AG09319 (cell line): ENCODE measurements at regions not wholly inside any gene's neighbourhood (a gene's known extent, or its start where the extent isn't known, plus 50 kb on each side); places are given as distances from the start of the nearest gene placed in this dataset.
"Not testable (repeated sequence)": the region's sequence is repeated elsewhere in the genome, so short reads cannot be mapped to it uniquely, and the experiment has no call there.

Source experiments
- DNase-seq: peaks from one replicate; pipeline ENCODE4 v3.0.0-alpha.2; 2010; ENCODE audit warnings: low read depth; ENCODE audit errors: extremely low read depth
- TF ChIP-seq, protein P1 (sequence below): IDR thresholded peaks from 2 replicates; pipeline ENCODE4 v1.5.1; 2011; ENCODE audit warnings: low read depth, mild to moderate bottlenecking, inconsistent platforms, low read length, moderate library complexity

DNA sequence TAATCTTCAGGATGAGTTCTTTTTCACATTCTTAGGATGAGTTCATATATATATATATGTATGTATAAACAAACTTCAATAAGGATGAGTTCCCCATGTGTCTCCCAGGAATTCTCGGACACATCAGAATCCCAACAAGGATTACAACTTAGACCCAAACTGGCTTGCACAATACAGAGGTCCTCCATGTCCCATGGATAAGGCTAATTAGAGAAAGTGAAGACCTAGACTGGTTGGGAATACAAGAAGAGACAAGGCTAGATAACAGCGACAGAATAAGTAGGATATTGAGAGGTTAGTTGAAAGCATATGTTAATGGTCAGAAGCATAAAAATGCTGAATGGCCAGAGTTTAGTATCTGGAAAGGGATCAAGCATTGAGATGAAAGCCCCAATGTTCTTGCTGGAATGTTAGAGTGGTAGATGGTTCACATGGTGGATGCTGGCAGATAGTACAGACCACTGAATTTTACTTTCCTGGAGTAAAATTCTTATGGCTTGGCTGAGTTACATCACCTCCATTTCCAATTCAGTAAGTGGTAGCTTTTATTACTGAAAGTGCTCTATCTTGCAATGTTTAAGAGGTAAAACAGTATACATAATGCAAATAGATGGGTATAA, 154.9 kb upstream of the EPHA4 start:
- TF ChIP-seq, protein P1, sequence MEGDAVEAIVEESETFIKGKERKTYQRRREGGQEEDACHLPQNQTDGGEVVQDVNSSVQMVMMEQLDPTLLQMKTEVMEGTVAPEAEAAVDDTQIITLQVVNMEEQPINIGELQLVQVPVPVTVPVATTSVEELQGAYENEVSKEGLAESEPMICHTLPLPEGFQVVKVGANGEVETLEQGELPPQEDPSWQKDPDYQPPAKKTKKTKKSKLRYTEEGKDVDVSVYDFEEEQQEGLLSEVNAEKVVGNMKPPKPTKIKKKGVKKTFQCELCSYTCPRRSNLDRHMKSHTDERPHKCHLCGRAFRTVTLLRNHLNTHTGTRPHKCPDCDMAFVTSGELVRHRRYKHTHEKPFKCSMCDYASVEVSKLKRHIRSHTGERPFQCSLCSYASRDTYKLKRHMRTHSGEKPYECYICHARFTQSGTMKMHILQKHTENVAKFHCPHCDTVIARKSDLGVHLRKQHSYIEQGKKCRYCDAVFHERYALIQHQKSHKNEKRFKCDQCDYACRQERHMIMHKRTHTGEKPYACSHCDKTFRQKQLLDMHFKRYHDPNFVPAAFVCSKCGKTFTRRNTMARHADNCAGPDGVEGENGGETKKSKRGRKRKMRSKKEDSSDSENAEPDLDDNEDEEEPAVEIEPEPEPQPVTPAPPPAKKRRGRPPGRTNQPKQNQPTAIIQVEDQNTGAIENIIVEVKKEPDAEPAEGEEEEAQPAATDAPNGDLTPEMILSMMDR, result no peak
- no peak for DNase-seq

DNA sequence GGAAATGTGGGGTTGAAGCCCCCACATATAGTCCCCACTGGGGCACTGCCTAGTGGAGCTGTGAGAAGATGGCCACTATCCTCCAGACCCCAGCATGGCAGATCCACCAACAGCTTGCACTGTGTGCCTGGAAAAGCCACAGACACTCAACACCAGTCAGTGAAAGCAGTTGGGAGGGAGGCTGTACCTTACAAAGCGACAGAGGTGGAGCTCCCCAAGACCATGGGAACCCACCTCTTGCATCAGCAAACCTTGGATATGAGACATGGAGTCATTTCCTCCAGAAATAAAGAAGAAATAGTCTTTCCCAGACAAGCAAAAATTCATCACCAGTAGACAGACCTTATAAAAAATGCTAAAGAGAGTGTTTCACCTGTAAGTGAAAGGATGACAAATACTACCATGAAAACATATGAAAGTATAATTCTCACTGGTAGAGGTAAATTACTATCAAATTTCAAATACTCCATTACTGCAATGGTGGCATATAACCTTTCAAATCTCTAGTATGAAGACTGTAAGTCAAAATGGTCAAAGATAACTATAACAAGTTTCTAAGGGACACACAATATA, 152.6 kb upstream of the EPHA4 start:
- no peak for DNase-seq
- TF ChIP-seq, protein P1, result no peak

DNA sequence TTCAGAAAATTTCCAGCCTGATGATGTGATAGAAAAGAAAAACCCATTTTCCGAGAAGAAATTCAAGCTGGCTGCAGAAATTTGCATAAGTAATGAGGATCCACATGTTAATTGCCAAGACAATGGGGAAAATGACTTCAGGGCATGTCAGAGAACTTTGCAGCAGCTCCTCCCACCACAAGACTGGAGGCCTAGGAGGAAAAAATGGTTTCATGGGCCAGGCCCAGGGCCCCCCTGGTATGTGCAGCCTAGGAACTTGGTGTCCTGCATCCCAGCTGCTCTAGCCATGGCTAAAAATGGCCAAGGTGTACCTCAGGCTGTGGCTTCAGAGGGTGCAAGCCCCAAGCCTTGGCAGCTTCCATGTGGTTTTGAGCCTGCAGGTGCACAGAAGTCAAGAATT, 152.0 kb upstream of the EPHA4 start:
- not testable (repeated sequence) for DNase-seq

DNA sequence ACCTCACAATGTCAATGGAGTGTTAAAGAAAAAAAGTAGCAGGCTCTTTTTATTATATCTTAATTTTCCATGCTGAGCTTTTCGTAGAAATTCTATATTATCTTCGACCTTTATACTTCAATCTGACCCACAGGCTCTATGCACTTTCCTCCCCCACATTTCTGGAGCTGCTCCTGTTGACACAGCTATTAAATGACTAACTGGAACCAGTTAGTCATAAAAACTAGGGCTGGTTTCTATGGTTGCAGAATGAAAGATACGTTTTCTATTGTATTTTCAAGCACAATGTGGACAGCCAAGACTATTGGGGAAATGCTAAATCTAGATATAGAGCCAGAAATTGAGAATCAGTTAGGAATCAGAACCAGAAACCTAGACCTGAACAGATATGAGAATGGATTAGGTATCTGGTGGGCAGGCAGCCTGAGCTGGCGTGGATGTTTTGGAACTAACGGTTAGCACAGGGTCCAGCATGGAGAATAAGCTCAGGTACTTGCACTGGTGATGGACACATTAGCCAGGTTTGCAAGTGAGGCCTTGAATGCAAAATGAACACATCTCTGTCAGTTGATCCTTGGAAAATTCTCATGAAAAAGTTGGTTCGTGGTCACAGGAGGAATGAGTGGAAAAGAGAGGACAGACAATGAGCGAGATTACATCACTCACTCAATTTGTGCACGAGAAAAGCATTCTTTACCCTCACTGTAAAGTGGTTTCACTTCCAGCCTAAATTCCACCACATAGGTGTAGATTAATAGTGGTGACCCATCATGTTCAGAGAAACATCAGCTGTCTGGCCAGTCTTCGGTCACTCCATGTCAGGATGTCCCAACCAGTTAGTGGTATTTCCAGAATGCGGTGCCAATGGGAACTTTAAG, 144.6 kb upstream of the EPHA4 start:
- no peak for DNase-seq
- TF ChIP-seq, protein P1, result no peak

DNA sequence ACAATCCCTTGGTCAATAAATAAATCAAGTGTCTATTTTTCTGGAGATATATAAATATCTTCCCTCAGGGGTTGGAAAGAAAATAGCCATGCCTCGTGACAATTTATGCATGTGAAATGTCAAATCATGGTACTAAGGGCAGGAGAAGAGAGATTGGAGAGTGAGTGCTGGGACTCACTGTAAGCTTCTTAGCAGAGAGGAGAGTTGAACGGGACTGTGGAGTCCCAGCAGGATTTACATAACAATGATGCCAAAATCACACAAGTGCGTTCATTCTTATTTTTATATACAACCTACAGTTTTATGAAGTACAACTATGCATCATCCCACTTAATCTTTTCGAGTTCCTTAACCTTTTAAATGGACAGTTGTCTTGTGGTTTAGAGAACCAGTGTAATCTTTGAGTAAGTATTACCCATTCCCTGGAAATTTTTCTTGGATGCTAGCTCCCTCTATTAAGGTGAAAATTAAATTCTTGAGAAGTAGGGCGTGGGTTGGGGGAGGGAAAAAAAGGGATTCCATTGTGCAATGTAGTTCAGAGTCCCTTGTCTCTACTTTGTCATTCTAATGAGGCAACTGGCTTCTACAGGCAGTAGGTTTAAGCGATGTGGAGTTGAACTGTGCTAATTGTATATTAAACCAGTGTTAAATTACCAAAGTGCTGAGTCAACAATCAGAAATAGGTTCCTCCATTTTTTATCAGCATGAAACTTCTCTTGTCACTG, 143.6 kb upstream of the EPHA4 start:
- DNase-seq, result no peak
- TF ChIP-seq, protein P1, result no peak

DNA sequence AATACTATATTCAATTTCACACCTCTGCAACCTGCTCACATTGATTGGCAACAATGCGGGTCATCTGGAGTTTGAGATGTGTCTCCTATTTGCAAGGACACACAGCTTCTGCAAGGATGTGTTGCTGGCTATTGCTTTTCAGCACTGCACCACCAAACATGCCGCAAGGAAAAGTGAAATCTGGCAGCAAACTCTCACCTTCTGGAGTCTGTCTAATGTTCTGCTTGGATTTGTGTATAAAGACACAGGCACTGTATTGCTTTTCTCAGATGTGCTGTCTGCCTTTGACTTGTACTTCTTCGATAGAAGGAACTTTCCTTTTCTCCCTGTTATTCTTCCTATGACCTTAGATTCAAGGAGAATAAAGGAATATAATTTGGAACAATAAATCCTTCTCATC, 138.6 kb upstream of the EPHA4 start:
- TF ChIP-seq, protein P1, result no peak
- DNase-seq, result no peak

DNA sequence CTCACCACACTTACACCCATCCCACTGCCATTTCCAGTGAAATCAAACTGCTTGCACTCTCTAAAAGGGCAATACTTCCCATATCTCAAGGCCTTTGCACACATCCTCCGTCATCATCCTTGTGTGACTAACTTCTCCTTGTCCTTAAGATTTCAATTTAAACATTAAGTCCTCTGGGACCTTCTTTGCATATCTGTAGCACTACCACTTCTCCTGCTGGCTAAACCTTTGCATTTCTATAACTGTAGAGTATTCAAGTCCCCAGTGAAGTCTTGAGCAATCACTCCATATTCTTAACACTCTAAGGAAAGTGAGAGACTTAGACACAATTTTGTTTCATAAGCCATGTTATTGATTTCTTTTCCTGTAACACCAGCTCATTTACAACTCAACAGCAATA, 136.8 kb upstream of the EPHA4 start:
- TF ChIP-seq, protein P1, result no peak

More for the DNA sequence above, 136.8 kb upstream of the EPHA4 start:
- DNase-seq, result no peak
